ENCODE measurements at regions not wholly inside any gene's neighbourhood (a gene's known extent, or its start where the extent isn't known, plus 50 kb on each side); places are given as distances from the start of the nearest gene placed in this dataset.

DNA sequence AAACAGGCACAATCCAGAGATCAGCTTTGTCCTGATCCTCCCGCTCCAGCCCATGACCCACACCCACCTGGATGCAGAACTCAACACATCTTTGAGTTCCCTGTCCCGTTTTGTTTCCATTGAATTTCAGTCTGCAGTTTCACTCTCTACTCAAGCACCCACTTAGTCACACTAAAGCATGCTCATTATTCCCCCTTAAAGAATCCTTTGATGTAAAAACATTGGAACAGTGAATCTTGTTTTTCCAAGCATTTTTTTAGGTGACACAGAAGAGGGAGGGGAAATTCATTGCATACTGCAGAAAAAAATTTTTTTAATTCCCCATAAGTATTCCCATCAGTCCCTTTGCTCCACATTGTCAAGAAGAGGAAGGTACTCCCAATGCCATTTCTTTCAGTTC lies 249.7 kb upstream of the TTC29 start:
- WGBS, 5 donors = 81 to 87% (median 83%) methylated on average over 2 of the region's 2 CpGs
- H3K27ac ChIP-seq = no peak overlapping the region
- no peaks in the 10 kb centered on the region for H3K36me3 ChIP-seq
- no peak overlapping the region for H3K4me3 ChIP-seq
- no peaks in the 10 kb centered on the region for H3K27me3 ChIP-seq (replicated peaks in 1 of 7)
- TF ChIP-seq POLR2AphosphoS5 (IDR thresholded peaks at IDR 0.05) = no peak
- TF ChIP-seq, protein P1, sequence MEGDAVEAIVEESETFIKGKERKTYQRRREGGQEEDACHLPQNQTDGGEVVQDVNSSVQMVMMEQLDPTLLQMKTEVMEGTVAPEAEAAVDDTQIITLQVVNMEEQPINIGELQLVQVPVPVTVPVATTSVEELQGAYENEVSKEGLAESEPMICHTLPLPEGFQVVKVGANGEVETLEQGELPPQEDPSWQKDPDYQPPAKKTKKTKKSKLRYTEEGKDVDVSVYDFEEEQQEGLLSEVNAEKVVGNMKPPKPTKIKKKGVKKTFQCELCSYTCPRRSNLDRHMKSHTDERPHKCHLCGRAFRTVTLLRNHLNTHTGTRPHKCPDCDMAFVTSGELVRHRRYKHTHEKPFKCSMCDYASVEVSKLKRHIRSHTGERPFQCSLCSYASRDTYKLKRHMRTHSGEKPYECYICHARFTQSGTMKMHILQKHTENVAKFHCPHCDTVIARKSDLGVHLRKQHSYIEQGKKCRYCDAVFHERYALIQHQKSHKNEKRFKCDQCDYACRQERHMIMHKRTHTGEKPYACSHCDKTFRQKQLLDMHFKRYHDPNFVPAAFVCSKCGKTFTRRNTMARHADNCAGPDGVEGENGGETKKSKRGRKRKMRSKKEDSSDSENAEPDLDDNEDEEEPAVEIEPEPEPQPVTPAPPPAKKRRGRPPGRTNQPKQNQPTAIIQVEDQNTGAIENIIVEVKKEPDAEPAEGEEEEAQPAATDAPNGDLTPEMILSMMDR (IDR thresholded peaks at IDR 0.05 in 8 of 11, conservative IDR thresholded peaks at IDR 0.05 in 3 of 11) = no peak
- TF ChIP-seq POLR2A (IDR thresholded peaks at IDR 0.05) = no peak
- H3K9me3 ChIP-seq = no peaks in the 10 kb centered on the region
- no peak for DNase-seq
- intact Hi-C loops (cut with DNase I; ENCODE audit: low total_unique reads) = no loop called here
- H3K4me1 ChIP-seq = no peaks in the 10 kb centered on the region

DNA sequence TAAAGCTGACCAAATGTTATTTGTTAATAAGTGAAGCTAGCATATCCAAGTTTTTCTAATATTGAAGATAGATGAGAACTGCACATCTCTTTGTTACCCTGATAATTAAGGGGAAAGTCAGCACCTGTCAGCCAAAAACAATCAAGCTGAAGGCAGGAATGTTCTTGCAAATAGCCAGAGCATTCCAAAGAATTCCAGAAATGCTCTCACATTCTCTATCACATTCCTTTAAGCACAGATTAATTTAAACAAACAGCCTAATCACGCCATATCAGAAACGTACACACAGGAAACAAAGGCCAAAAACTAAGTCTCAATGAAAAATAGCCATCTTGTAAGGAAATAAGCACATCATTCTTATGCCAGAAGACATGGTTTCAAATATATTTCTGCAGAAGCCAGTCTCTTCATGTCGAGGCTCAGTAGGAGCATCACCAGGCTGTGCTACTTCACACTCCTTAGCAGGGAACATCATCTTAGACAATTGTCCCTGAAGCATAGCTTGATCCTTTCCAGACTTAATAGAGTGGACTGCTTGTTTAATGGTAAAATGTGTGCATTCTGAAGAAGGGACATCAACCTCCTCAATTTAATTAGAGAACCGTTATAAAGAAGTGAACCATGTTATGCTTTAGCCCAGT lies 252.9 kb upstream of the TTC29 start:
- intact Hi-C loops (cut with DNase I; ENCODE audit: low total_unique reads) = no loop called here
- H3K4me1 ChIP-seq = no peaks in the 10 kb centered on the region
- H3K27me3 ChIP-seq (replicated peaks in 1 of 7) = no peaks in the 10 kb centered on the region
- DNase-seq = no peak
- H3K27ac ChIP-seq = no peak overlapping the region
- no peaks in the 10 kb centered on the region for H3K9me3 ChIP-seq
- TF ChIP-seq, protein P1 (IDR thresholded peaks at IDR 0.05 in 8 of 11, conservative IDR thresholded peaks at IDR 0.05 in 3 of 11) = no peak
- TF ChIP-seq POLR2AphosphoS5 (IDR thresholded peaks at IDR 0.05) (no peak), POLR2A (IDR thresholded peaks at IDR 0.05) (no peak)
- 54 to 72% (median 68%) methylated on average over 4 of the region's 4 CpGs for WGBS, 5 donors
- no peaks in the 10 kb centered on the region for H3K36me3 ChIP-seq
- H3K4me3 ChIP-seq = no peak overlapping the region

DNA sequence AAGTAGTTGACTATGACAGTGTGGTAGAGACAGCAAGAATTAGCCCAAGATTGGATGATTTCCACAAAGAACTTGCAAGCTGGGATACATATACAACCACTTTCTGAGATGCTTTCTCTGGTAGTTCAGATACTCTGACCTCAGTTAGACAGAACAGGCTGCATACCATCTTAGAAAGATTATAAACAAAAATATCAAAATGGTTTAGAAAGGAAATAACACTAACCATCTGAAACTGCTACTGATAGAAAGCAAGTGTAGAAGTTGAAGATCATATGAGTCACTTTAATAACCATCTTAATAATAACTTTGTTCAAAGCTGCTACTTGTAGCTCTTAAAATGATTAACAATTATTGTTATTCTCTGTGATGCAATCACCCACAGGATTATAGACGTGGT lies 255.4 kb upstream of the TTC29 start:
- Histone ChIP-seq H3K36me3 (no peaks in the 10 kb centered on the region), H3K27me3 (replicated peaks in 1 of 7) (no peaks in the 10 kb centered on the region), H3K9me3 (no peaks in the 10 kb centered on the region), H3K4me1 (no peaks in the 10 kb centered on the region), H3K27ac (no peak overlapping the region), H3K4me3 (no peak overlapping the region)
- no peak for DNase-seq
- no peak for TF ChIP-seq POLR2A (IDR thresholded peaks at IDR 0.05)
- no peak for TF ChIP-seq POLR2AphosphoS5 (IDR thresholded peaks at IDR 0.05)
- TF ChIP-seq, protein P1 (IDR thresholded peaks at IDR 0.05 in 8 of 11, conservative IDR thresholded peaks at IDR 0.05 in 3 of 11) = no peak
- 45 to 50% (median 48%) methylated on average over 1 of the region's 1 CpG for WGBS, 5 donors
- intact Hi-C loops (cut with DNase I; ENCODE audit: low total_unique reads) = no loop called here

DNA sequence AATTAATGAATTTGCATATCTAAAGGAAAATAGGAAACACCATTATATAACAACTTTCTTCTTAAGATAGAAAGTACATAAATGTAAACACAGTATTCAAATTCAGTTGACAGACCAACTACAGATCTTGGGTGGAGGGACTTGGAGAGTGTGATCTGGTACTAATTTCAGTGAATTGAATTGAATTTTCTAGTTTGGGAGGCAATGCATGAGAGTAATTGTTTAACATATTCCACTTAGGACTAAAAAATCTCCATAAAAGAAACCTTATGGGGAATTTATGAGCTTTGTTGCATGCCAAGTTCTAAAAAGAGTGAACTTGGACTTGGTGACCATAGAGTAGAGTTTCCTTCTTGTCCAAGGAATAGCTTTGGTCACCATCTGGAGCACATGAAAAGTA lies 261.1 kb upstream of the TTC29 start:
- DNase-seq = no peak
- Histone ChIP-seq H3K4me3 (no peak overlapping the region), H3K27me3 (replicated peaks in 1 of 7) (no peaks in the 10 kb centered on the region), H3K9me3 (no peaks in the 10 kb centered on the region), H3K36me3 (no peaks in the 10 kb centered on the region), H3K4me1 (no peaks in the 10 kb centered on the region), H3K27ac (no peak overlapping the region)
- intact Hi-C loops (cut with DNase I; ENCODE audit: low total_unique reads) = no loop called here
- TF ChIP-seq POLR2AphosphoS5 (IDR thresholded peaks at IDR 0.05) (no peak), POLR2A (IDR thresholded peaks at IDR 0.05) (no peak)
- TF ChIP-seq, protein P1 (IDR thresholded peaks at IDR 0.05 in 8 of 11, conservative IDR thresholded peaks at IDR 0.05 in 3 of 11) = no peak
